NT2/D1 (cell line): ENCODE measurements at regions not wholly inside any gene's neighbourhood (a gene's known extent, or its start where the extent isn't known, plus 50 kb on each side); places are given as distances from the start of the nearest gene placed in this dataset.
A peak's percentile ranks its signal among the peaks of the same experiment; 100 is the strongest.

Experiments
- DNase-seq: peaks from one replicate; pipeline ENCODE4 v3.0.0-alpha.2; 2011; ENCODE audit warnings: low read depth, low spot score
- H3K27me3 ChIP-seq: 2 replicates; pipeline ENCODE4 v1.6.0; 2011; ENCODE audit warnings: mild to moderate bottlenecking; ENCODE audit not compliant: insufficient read length, insufficient read depth
- H3K36me3 ChIP-seq: 2 replicates; pipeline ENCODE4 v1.6.1; 2011; ENCODE audit warnings: mild to moderate bottlenecking, low read length, mixed read lengths; ENCODE audit not compliant: insufficient read depth, insufficient read length
- H3K4me1 ChIP-seq: 2 replicates; pipeline ENCODE4 v1.5.1; 2011; ENCODE audit not compliant: insufficient read depth, insufficient read length
- H3K4me3 ChIP-seq: 2 replicates; pipeline ENCODE4 v1.5.1; 2011; ENCODE audit warnings: low read depth; ENCODE audit not compliant: insufficient read length
- H3K9ac ChIP-seq: 2 replicates; pipeline ENCODE4 v1.6.0; 2011; ENCODE audit warnings: low read depth; ENCODE audit not compliant: insufficient read length
- H3K9me3 ChIP-seq: 2 replicates; pipeline ENCODE4 v1.5.1; 2011; ENCODE audit warnings: mild to moderate bottlenecking, low read length; ENCODE audit not compliant: insufficient read depth
- SUZ12 ChIP-seq: IDR thresholded peaks from 2 replicates; pipeline ENCODE4 v1.6.1; 2011; ENCODE audit not compliant: insufficient read length, insufficient read depth; ENCODE audit errors: extremely low read depth
- YY1 ChIP-seq: IDR thresholded peaks from 2 replicates; pipeline ENCODE4 v1.6.1; 2011; ENCODE audit not compliant: insufficient read length, insufficient read depth
- ZNF274 ChIP-seq: IDR thresholded peaks from 2 replicates; pipeline ENCODE4 v1.6.1; 2011; ENCODE audit warnings: mild to moderate bottlenecking, low read depth, low read length

DNA sequence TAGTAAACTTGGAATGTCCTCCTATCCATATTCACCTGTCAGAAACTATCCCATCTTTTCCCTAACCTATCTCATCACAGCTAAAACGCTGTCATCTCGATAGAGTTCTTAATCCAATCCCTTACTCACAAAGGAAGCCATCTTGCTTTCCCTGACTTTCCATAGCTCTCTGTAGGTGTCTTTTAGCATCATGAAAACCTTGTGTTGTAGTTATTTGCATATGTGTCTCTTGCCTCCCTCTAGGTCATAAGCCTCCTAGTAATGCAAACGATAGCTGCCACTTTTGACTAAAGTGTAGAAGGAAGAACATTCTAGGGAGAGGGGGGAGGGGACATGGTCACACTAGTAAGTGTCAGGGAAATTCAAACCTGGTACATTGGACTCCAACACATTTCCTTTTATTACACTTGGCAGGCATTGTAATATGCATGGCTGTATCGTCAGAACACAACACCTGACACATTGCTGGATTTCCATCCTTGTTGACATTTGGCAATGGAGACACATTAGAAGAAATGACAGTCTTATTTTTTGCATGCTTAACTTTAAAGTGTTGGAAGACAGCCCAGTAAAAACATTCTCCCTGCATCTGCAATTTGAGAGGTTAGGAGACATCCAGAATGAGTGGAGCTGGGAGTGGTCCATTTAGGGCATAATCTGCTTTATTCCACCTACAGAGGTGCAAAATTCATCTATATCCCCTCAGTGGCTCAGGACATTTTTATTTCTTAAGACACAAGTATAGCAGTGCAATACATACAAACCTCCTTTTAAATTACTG, 283.4 kb downstream of the HAO1 start:
- no peak for TF ChIP-seq YY1
- TF ChIP-seq ZNF274: no peak
- no peak for TF ChIP-seq SUZ12
- peak; percentile 22 for DNase-seq
- no peaks in the 10 kb centered on the region for H3K4me1 ChIP-seq

DNA sequence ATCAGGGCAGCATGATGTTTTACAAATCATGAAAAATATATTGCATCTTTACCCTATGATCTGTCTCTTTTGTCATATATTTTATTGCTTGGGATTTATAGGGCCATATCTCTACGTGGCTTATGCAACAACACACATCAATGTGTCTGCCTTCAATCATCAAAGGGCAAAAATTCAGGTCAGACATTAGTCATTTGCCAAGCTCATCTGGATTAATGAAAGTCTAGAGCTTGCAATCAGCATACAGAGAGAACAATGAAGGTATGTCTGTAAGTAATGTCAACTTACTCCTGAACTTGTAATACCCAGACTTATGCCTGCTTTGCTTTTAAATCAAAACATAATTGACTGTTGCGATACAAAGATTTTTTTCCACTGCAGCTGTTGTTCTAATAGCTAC, 282.7 kb downstream of the HAO1 start:
- Histone ChIP-seq H3K36me3 (no peaks in the 10 kb centered on the region), H3K9me3 (no peaks in the 10 kb centered on the region), H3K4me3 (no peak overlapping the region), H3K9ac (no peak overlapping the region), H3K27me3 (no peaks in the 10 kb centered on the region), H3K4me1 (no peaks in the 10 kb centered on the region)
- DNase-seq: no peak
- no peak for TF ChIP-seq YY1
- TF ChIP-seq SUZ12: no peak
- TF ChIP-seq ZNF274: no peak

More for the DNA sequence above, 283.4 kb downstream of the HAO1 start:
- H3K9me3 ChIP-seq: no peaks in the 10 kb centered on the region
- H3K27me3 ChIP-seq: no peaks in the 10 kb centered on the region
- H3K36me3 ChIP-seq: no peaks in the 10 kb centered on the region
- H3K4me3 ChIP-seq: no peak overlapping the region
- H3K9ac ChIP-seq: no peak overlapping the region

DNA sequence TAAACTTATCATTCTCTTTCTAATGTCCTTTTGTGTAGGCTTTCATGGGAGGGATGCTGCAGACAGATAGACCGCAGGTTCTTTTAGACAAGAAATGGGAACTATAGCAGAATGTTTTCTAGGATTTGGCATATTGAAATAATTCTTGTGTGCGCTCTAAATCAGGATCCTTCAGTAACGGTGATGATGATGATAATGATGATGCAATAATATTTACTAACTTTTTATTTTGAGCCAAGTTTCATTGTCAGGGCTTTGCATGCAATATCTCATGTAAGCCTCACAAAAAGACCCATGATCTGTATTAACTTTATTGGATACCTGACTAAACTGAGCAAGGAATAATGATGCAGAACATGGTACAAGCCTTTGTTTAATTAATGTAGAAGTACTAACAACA, 280.1 kb downstream of the HAO1 start:
- TF ChIP-seq ZNF274 (no peak), YY1 (no peak), SUZ12 (no peak)
- no peak for DNase-seq
- H3K4me1 ChIP-seq: no peaks in the 10 kb centered on the region

DNA sequence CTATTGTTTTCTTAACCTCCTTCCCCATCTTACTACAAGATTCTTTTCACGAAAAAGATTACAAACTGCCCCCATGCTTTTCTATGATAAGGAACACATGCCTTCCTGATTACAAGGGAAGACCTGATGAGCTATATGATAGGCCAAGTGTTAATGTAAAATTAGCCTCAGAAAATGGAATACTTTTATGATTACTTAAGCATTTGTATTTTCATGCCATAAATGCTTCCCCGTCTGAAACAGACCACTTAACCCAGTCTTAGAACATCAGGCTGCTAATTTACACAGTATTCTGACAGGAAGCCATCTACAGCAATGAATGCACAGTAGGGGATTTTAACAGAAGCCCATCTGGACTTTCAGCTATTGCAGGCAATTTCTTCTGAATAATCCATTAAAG, 274.9 kb downstream of the HAO1 start:
- no peaks in the 10 kb centered on the region for H3K9me3 ChIP-seq
- H3K9ac ChIP-seq: no peak overlapping the region
- no peaks in the 10 kb centered on the region for H3K4me1 ChIP-seq
- no peak overlapping the region for H3K4me3 ChIP-seq
- no peak for DNase-seq
- H3K27me3 ChIP-seq: no peaks in the 10 kb centered on the region
- no peaks in the 10 kb centered on the region for H3K36me3 ChIP-seq
- no peak for TF ChIP-seq SUZ12
- no peak for TF ChIP-seq YY1
- TF ChIP-seq ZNF274: no peak

More for the DNA sequence above, 280.1 kb downstream of the HAO1 start:
- H3K36me3 ChIP-seq: no peaks in the 10 kb centered on the region
- no peaks in the 10 kb centered on the region for H3K27me3 ChIP-seq
- H3K4me3 ChIP-seq: no peak overlapping the region
- H3K9ac ChIP-seq: no peak overlapping the region
- no peaks in the 10 kb centered on the region for H3K9me3 ChIP-seq

DNA sequence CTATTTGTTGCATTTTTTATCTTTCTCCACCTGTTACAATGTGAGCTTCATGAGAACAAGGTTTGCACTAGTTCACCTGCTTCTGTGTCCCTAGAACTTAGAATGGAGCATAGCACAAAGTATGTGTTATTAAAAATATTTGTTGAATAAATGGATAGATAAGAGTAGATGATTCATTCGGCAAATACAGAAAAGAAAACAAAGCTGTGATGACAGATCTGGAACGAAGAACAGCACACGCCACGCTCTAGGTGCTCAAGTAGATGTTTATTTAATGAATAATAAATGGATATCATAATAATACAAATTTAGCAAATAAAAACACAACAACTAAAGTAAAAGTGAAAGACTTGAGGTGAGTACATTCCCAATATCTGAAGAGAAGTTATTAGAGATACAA, 273.1 kb downstream of the HAO1 start:
- Histone ChIP-seq H3K4me3 (no peak overlapping the region), H3K4me1 (no peaks in the 10 kb centered on the region), H3K27me3 (no peaks in the 10 kb centered on the region), H3K9me3 (no peaks in the 10 kb centered on the region), H3K9ac (no peak overlapping the region), H3K36me3 (no peaks in the 10 kb centered on the region)
- DNase-seq: no peak
- TF ChIP-seq ZNF274: no peak
- no peak for TF ChIP-seq SUZ12
- no peak for TF ChIP-seq YY1

DNA sequence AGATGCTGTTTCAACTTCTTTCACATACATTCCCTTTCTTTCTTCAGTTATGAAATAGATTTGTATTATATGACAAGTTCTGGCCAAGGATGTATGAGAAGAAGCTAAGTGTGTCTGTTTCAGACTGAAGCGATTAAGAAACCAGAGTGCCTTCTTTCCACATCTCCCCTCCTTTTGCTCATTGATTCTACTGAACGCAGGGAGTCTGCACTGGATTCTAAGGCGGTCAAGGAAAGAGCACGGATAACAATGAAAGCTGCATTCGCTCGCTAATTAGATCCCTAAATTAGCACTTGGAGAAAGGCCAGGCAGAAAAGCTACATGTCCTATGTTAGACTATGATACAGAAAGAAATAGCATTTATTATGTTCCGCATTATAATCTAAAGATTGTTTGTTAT, 267.7 kb downstream of the HAO1 start:
- H3K27me3 ChIP-seq: no peaks in the 10 kb centered on the region
- no peaks in the 10 kb centered on the region for H3K4me1 ChIP-seq
- no peak for TF ChIP-seq SUZ12
- no peak for TF ChIP-seq YY1
- no peak for TF ChIP-seq ZNF274
- no peak overlapping the region for H3K9ac ChIP-seq
- no peaks in the 10 kb centered on the region for H3K36me3 ChIP-seq
- no peak overlapping the region for H3K4me3 ChIP-seq
- no peaks in the 10 kb centered on the region for H3K9me3 ChIP-seq
- DNase-seq: no peak

DNA sequence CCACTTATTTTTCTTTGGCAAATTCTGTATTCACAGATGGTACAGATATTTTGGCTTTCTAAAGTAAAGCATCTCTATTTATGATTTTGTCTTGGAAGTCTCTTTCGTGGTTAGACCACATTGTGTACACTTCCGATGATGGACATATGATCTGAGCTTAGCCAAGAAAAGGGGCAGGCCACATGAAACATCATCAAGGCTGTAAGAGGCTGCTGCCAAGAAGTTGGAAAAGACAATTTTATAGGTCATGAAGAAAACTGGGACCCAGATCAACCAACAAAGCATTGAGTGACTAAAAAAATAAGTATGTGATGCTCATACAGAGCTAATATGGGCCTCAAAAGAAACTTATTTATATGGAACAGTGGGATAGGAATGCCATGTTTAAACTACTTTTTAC, 266.4 kb downstream of the HAO1 start:
- Histone ChIP-seq H3K4me3 (no peak overlapping the region), H3K27me3 (no peaks in the 10 kb centered on the region), H3K4me1 (no peaks in the 10 kb centered on the region), H3K9ac (no peak overlapping the region), H3K9me3 (no peaks in the 10 kb centered on the region), H3K36me3 (no peaks in the 10 kb centered on the region)
- no peak for DNase-seq
- TF ChIP-seq YY1 (no peak), SUZ12 (no peak), ZNF274 (no peak)
